ENCODE measurements at regions not wholly inside any gene's neighbourhood (a gene's known extent, or its start where the extent isn't known, plus 50 kb on each side); places are given as distances from the start of the nearest gene placed in this dataset.

- TF ChIP-seq CTCF (IDR thresholded peaks at IDR 0.05) (no peak), POLR2A (IDR thresholded peaks at IDR 0.05) (no peak)
These were observed 242.8 kb upstream of the PSMD7 start for GRCh38 chr16:74053826-74054225.

Data from suprapubic skin (tissue), 3 donors.